ENCODE measurements at regions not wholly inside any gene's neighbourhood (a gene's known extent, or its start where the extent isn't known, plus 50 kb on each side); places are given as distances from the start of the nearest gene placed in this dataset.

DNA sequence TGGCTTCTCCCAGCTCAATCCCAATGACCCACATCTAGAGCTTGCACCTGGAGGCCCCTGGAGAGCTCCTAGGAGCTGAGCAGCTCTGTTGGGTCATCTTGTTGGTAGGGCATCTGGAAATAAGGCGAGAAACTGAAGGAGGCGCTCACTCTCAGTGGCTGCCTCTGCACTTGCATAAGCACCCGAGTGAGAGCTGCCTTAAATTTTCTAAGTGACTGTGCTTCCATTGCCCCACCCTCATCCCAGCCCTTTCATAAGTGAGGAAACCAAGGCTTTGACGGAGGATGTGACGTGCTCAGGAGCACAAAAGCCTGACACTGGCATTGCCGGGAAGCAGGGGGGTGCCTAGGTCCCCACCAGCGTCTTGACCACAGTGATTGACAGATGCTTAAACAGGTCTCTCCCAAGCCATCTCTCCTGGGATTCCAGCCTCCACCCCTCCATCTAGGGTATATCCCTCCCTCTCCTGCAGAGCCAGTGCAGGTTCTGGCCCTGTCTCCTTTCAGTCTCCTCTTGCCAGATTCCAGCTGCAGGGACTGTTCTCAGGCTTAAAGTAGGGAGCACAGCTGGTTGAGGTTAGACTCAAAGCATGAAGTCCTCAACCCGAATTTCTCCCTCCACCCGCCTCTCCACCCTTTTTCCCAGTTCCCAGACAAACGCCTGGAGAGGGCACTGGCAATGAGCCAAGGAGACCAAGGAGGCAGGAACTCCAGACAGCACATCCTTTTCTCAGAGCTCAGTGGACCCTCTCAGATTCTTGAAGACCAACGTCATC, 113.7 kb downstream of the IRX5 start:
- no peaks in the 10 kb centered on the region for H3K27me3 ChIP-seq (replicated peaks)
- H3K36me3 ChIP-seq (replicated peaks), result no peaks in the 10 kb centered on the region
- no peak for DNase-seq
- no peak overlapping the region for H3K4me3 ChIP-seq (ENCODE audit: low read depth, low read length)
- TF ChIP-seq, protein P1, sequence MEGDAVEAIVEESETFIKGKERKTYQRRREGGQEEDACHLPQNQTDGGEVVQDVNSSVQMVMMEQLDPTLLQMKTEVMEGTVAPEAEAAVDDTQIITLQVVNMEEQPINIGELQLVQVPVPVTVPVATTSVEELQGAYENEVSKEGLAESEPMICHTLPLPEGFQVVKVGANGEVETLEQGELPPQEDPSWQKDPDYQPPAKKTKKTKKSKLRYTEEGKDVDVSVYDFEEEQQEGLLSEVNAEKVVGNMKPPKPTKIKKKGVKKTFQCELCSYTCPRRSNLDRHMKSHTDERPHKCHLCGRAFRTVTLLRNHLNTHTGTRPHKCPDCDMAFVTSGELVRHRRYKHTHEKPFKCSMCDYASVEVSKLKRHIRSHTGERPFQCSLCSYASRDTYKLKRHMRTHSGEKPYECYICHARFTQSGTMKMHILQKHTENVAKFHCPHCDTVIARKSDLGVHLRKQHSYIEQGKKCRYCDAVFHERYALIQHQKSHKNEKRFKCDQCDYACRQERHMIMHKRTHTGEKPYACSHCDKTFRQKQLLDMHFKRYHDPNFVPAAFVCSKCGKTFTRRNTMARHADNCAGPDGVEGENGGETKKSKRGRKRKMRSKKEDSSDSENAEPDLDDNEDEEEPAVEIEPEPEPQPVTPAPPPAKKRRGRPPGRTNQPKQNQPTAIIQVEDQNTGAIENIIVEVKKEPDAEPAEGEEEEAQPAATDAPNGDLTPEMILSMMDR (IDR thresholded peaks at IDR 0.05; ENCODE audit: low read depth, low read length, missing control alignments), result no peak
- in situ Hi-C loops (cut with HindIII; ENCODE audit: low pct_ligation_motif_present, low sequenced_read_pairs), result no loop called here
- H3K27ac ChIP-seq, result no peak overlapping the region

DNA sequence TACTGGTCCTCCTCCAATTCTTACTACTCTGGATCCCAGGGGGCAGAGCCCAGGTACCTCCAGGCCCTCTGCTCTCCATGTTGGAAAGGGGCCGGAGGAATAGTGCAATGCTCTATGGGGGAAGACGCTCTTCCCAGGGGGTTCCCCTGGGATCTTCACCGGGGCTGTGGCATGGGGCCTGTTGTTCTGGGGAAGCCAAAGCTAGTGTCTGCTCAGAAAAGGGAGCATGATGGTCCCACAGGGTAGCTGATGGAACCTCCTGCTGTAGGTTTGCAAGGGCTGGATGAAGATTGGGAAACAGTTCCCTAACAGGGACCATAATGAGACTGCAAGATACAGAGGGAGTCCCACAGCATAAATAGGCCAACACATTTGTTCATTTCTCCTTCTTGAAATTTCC, 114.7 kb downstream of the IRX5 start:
- TF ChIP-seq, protein P1 (IDR thresholded peaks at IDR 0.05; ENCODE audit: low read depth, low read length, missing control alignments), result no peak
- H3K27me3 ChIP-seq (replicated peaks), result no peaks in the 10 kb centered on the region
- H3K27ac ChIP-seq, result no peak overlapping the region
- DNase-seq, result no peak
- no peaks in the 10 kb centered on the region for H3K36me3 ChIP-seq (replicated peaks)
- in situ Hi-C loops (cut with HindIII; ENCODE audit: low pct_ligation_motif_present, low sequenced_read_pairs), result no loop called here
- H3K4me3 ChIP-seq (ENCODE audit: low read depth, low read length), result no peak overlapping the region

DNA sequence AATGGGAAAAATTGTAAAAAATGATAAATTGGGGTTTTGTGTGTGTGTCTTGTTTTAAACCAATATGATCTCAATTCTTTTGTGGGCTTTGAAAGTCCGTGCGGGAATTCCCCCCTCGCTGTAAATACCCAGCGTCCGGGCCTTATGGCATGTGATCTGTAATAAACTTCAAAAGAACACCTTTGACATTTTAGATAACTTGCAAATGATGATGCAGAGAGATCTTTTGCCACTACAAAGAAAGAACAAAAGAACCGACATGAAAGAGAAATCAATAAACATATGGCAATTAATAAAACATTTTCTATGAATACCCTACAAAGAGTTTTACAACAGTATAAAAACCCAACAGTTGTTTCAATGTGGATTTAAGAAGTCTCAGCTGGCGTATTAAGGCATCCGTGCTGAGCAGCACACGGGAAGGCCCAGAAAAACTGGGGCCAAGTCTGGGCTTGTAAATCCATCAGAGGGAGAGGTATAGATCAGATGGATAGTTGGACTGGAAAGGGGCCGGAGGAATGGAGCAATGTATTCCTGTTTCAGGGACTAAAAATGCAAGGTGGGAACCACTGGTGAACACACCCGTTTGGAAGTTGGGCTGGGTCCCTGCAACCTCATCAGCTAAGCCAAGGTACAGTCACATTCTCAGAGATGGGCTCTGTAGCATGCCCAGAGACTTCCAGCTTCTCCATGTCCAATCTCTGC, 115.2 kb downstream of the IRX5 start:
- in situ Hi-C loops (cut with HindIII; ENCODE audit: low pct_ligation_motif_present, low sequenced_read_pairs), result no loop called here
- DNase-seq, result no peak
- Histone ChIP-seq H3K27me3 (replicated peaks) (no peaks in the 10 kb centered on the region), H3K27ac (no peak overlapping the region), H3K36me3 (replicated peaks) (no peaks in the 10 kb centered on the region), H3K4me3 (ENCODE audit: low read depth, low read length) (no peak overlapping the region)
- TF ChIP-seq, protein P1 (IDR thresholded peaks at IDR 0.05; ENCODE audit: low read depth, low read length, missing control alignments), result no peak

DNA sequence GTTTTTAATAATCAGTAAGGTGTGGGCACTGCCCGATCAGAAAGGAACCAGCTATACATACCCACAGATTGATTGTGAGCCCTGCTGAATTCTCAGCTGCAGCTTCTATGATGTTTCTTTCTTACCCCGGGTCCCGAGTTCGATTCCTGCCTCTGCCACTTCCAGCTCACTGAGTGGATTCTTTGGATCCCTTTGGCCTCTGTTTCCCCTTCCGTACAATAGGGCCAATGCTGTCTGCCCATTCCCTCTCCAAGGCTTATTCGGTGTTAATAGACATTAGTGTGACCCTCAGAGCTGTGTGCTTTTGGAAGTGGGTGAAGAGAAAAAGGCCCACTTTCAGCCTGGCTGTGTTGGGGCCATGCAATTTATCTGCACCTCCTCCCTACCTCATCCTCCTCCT, 115.8 kb downstream of the IRX5 start:
- H3K36me3 ChIP-seq (replicated peaks), result no peaks in the 10 kb centered on the region
- H3K27me3 ChIP-seq (replicated peaks), result no peaks in the 10 kb centered on the region
- H3K27ac ChIP-seq, result no peak overlapping the region
- in situ Hi-C loops (cut with HindIII; ENCODE audit: low pct_ligation_motif_present, low sequenced_read_pairs), result no loop called here
- no peak overlapping the region for H3K4me3 ChIP-seq (ENCODE audit: low read depth, low read length)
- DNase-seq, result no peak
- TF ChIP-seq, protein P1 (IDR thresholded peaks at IDR 0.05; ENCODE audit: low read depth, low read length, missing control alignments), result no peak

DNA sequence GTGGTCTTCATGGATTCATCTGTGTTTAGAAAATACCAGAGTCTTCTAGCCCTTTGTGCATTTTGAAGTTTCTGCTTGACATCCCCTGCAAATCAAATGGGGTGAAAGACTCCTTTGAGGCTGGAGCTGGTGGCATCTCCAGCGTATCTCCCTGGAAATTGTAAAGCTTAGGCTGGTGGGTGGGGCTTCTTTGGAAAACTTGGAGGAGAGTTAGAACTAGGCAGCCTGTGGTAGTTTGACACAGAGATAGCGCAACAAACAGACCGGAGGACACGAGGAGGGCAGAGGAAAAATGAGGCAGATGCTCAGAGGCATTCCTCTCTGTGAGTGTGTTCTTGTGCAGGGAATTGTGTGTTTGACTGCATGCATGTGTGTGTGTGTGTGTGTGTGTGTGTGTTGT, 116.3 kb downstream of the IRX5 start:
- in situ Hi-C loops (cut with HindIII; ENCODE audit: low pct_ligation_motif_present, low sequenced_read_pairs), result no loop called here
- Histone ChIP-seq H3K27me3 (replicated peaks) (no peaks in the 10 kb centered on the region), H3K36me3 (replicated peaks) (no peaks in the 10 kb centered on the region), H3K27ac (no peak overlapping the region), H3K4me3 (ENCODE audit: low read depth, low read length) (no peak overlapping the region)
- TF ChIP-seq, protein P1 (IDR thresholded peaks at IDR 0.05; ENCODE audit: low read depth, low read length, missing control alignments), result no peak
- no peak for DNase-seq

All from brain microvascular endothelial cell (primary cell).